Transverse colon (tissue), 3 donors: ENCODE measurements at regions not wholly inside any gene's neighbourhood (a gene's known extent, or its start where the extent isn't known, plus 50 kb on each side); places are given as distances from the start of the nearest gene placed in this dataset.

Source experiments
- CTCF ChIP-seq, 5 experiments: fragments of 200-600 bp in 3 of 5; fragments of 450-650 bp in 2 of 5; sonication (generic) in 3 of 5; IDR thresholded peaks; 1 replicate in 2 of 5; 2 replicates in 3 of 5; pipeline ENCODE4 v1.5.1; 2016 to 2017; ENCODE audit warnings: antibody characterized with exemption in 5 of 5, inconsistent platforms in 3 of 5, mild to moderate bottlenecking in 2 of 5, moderate library complexity in 1 of 5
- POLR2A ChIP-seq: fragments of 450-650 bp; IDR thresholded peaks from one replicate; pipeline ENCODE4 v1.6.1; 2016; ENCODE audit warnings: antibody characterized with exemption, mild to moderate bottlenecking, moderate library complexity

DNA sequence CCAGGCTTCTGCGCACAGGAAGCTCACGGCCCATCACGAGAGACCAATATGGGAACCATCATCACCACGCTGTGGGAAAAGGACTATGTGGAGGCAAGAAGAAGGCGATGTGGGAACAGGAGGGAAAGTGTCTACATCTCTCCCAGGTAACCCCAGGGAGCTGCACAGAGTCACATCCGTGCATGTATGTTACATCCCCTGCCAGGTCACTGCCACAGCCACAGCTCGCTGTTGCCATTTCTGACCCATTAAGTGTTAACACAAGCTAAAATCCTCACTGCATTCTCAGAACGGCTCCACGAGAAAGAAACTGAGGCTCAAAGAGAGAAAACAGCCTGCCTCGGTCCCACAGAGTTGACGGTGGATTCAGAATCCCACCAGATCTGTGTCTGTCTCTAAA is 319.1 kb downstream of the FOXL1 start:
- TF ChIP-seq CTCF (IDR thresholded peaks at IDR 0.05) (no peak), POLR2A (no peak)
